K562 (cell line): ENCODE measurements at regions not wholly inside any gene's neighbourhood (a gene's known extent, or its start where the extent isn't known, plus 50 kb on each side); places are given as distances from the start of the nearest gene placed in this dataset.
A peak's percentile ranks its signal among the peaks of the same experiment; 100 is the strongest.

Experiments
- ARNT ChIP-seq, 2 experiments: fragments of 450-650 bp; IDR thresholded peaks; 2 replicates each; pipeline ENCODE4 v1.6.1; 2016; ENCODE audit warnings: mild to moderate bottlenecking in 1 of 2
- CBX3 ChIP-seq, 2 experiments: IDR thresholded peaks; 1 replicate in 1 of 2; 2 replicates in 1 of 2; pipeline ENCODE4 v1.6.1; 2012; ENCODE audit warnings: inconsistent platforms in 2 of 2, low read length in 2 of 2, borderline replicate concordance in 1 of 2, control low read depth in 1 of 2
- MCM2 ChIP-seq: fragments of 450-650 bp; IDR thresholded peaks from 2 replicates; pipeline ENCODE4 v1.6.1; 2017; ENCODE audit warnings: low read depth, mild to moderate bottlenecking
- POLR3A ChIP-seq: IDR thresholded peaks from 2 replicates; pipeline ENCODE4 v1.6.1; 2011; ENCODE audit warnings: borderline replicate concordance, mild to moderate bottlenecking, moderate library complexity; ENCODE audit not compliant: insufficient read length, insufficient read depth; ENCODE audit errors: extremely low read depth
- RCOR1 ChIP-seq, 2 experiments: IDR thresholded peaks; 2 replicates each; pipeline ENCODE4 v1.6.1; 2012; ENCODE audit warnings: low read depth in 2 of 2, low read length in 2 of 2, borderline replicate concordance in 1 of 2, improper control_type of control experiment in 1 of 2
- SMAD3 ChIP-seq: fragments of 450-650 bp; formaldehyde crosslinking; conservative IDR thresholded peaks from 2 replicates; pipeline ENCODE4 v1.4.0; 2020; ENCODE audit warnings: mild to moderate bottlenecking
- SMAD4 ChIP-seq: fragments of 250-450 bp; sonication (Bioruptor Pico); conservative IDR thresholded peaks from 2 replicates; pipeline ENCODE4 v1.8.0; 2021; ENCODE audit warnings: inconsistent platforms, mild to moderate bottlenecking, moderate library complexity
- SMC3 ChIP-seq: conservative IDR thresholded peaks from 2 replicates; pipeline ENCODE4 v1.6.1; 2011; ENCODE audit warnings: low read depth, low read length, improper control_type of control experiment; ENCODE audit not compliant: insufficient read depth
- STAG1 ChIP-seq: sonication (generic); formaldehyde crosslinking; IDR thresholded peaks from 2 replicates; pipeline ENCODE4 v1.5.0; 2020; ENCODE audit warnings: missing genetic modification reagents, borderline replicate concordance
- STAT5B ChIP-seq: fragments of 250-450 bp; sonication (Bioruptor Pico); IDR thresholded peaks from 2 replicates; pipeline ENCODE4 v1.8.0; 2021; ENCODE audit warnings: mild to moderate bottlenecking, inconsistent platforms
- TCF7 ChIP-seq: sonication (generic); IDR thresholded peaks from 2 replicates; pipeline ENCODE4 v1.6.1; 2016; ENCODE audit warnings: antibody characterized with exemption, borderline replicate concordance
- TGIF2 ChIP-seq: sonication (generic); formaldehyde crosslinking; IDR thresholded peaks from 2 replicates; pipeline ENCODE4 v1.8.1; 2022; ENCODE audit warnings: mild to moderate bottlenecking, missing genetic modification reagents, moderate library complexity
- ZFPM2 ChIP-seq: fragments of 250-450 bp; sonication (Bioruptor Pico); IDR thresholded peaks from 2 replicates; pipeline ENCODE4 v1.5.1; 2022; ENCODE audit warnings: mild to moderate bottlenecking
- ZNF274 ChIP-seq: IDR thresholded peaks from 2 replicates; pipeline ENCODE4 v1.6.1; 2011; ENCODE audit warnings: low read depth, mild to moderate bottlenecking, low read length, moderate library complexity, borderline replicate concordance
- TF ChIP-seq, protein P1 (sequence below): fragments of 150-350 bp; conservative IDR thresholded peaks from 2 replicates; pipeline ENCODE4 v1.6.1; 2014; ENCODE audit warnings: low read length
- TF ChIP-seq, protein P2 (sequence below): sonication (generic); formaldehyde crosslinking; IDR thresholded peaks from 2 replicates; pipeline ENCODE4 v1.8.1; 2022; ENCODE audit warnings: missing genetic modification reagents
- TF ChIP-seq, protein P3 (sequence below): sonication (generic); formaldehyde crosslinking; IDR thresholded peaks from 2 replicates; pipeline ENCODE4 v1.5.0; 2020; ENCODE audit warnings: missing genetic modification reagents
- TF ChIP-seq, protein P4 (sequence below), 3 experiments: IDR thresholded peaks in 2 of 3; conservative IDR thresholded peaks in 1 of 3; 2 replicates each; pipeline ENCODE4 v1.5.1; 2011 to 2012; ENCODE audit warnings: low read length in 3 of 3, mild to moderate bottlenecking in 3 of 3, control low read depth in 2 of 3, improper control_type of control experiment in 1 of 3, inconsistent platforms in 1 of 3, low read depth in 1 of 3, mixed read lengths in 1 of 3, moderate library complexity in 1 of 3; ENCODE audit not compliant: insufficient read depth in 2 of 3
- TF ChIP-seq, protein P5 (sequence below): sonication (generic); formaldehyde crosslinking; IDR thresholded peaks from 2 replicates; pipeline ENCODE4 v1.4.0; 2020; ENCODE audit warnings: mild to moderate bottlenecking, missing genetic modification reagents

DNA sequence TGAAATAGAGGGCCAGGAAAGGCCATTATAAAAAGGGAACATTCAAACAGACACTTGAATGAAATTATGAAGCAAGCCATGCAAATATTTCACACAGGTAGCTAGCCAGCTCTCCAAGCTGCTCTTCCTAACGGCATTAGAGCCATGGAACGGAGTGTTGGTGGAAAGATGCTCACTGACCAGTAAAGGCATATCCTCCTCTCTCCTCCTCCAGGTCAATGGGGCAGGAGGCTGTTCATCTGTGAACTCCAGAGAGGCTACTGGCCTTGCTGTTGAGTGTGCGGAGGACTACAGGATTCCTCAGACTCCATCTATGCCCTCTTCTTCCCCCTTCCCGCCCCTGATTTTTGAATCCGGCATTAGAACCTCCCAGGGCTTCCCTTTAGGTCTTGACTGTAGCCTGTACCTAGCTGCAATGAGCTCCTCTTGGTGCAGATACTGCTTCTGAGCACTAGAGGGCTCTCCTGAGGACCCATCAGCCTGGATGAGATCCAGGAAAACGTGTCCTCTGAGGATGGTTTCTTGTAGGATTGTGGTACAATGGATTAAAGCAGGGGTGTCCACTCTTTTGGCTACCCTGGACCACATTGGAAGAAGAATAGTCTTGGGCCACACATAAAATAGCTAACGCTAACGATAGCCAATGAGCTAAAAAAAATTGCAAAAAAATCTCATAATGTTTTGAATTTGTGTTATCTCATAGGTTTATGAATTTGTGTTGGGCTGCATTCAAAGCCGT lies 162.2 kb downstream of the SREK1 start (continued):
- TF ChIP-seq, protein P1, sequence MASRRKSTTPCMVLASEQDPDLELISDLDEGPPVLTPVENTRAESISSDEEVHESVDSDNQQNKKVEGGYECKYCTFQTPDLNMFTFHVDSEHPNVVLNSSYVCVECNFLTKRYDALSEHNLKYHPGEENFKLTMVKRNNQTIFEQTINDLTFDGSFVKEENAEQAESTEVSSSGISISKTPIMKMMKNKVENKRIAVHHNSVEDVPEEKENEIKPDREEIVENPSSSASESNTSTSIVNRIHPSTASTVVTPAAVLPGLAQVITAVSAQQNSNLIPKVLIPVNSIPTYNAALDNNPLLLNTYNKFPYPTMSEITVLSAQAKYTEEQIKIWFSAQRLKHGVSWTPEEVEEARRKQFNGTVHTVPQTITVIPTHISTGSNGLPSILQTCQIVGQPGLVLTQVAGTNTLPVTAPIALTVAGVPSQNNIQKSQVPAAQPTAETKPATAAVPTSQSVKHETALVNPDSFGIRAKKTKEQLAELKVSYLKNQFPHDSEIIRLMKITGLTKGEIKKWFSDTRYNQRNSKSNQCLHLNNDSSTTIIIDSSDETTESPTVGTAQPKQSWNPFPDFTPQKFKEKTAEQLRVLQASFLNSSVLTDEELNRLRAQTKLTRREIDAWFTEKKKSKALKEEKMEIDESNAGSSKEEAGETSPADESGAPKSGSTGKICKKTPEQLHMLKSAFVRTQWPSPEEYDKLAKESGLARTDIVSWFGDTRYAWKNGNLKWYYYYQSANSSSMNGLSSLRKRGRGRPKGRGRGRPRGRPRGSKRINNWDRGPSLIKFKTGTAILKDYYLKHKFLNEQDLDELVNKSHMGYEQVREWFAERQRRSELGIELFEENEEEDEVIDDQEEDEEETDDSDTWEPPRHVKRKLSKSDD, result no peak
- TF ChIP-seq, protein P2, sequence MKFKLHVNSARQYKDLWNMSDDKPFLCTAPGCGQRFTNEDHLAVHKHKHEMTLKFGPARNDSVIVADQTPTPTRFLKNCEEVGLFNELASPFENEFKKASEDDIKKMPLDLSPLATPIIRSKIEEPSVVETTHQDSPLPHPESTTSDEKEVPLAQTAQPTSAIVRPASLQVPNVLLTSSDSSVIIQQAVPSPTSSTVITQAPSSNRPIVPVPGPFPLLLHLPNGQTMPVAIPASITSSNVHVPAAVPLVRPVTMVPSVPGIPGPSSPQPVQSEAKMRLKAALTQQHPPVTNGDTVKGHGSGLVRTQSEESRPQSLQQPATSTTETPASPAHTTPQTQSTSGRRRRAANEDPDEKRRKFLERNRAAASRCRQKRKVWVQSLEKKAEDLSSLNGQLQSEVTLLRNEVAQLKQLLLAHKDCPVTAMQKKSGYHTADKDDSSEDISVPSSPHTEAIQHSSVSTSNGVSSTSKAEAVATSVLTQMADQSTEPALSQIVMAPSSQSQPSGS (CRISPR knock-in tag), result no peak
- TF ChIP-seq, protein P3, sequence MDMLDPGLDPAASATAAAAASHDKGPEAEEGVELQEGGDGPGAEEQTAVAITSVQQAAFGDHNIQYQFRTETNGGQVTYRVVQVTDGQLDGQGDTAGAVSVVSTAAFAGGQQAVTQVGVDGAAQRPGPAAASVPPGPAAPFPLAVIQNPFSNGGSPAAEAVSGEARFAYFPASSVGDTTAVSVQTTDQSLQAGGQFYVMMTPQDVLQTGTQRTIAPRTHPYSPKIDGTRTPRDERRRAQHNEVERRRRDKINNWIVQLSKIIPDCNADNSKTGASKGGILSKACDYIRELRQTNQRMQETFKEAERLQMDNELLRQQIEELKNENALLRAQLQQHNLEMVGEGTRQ (CRISPR knock-in tag), result no peak
- TF ChIP-seq CBX3 (IDR thresholded peaks at IDR 0.05; ENCODE audit: borderline replicate concordance in 1 of 2, low read length in 2 of 2) (no peak), ZNF274 (no peak), ARNT (IDR thresholded peaks at IDR 0.05) (no peak), MCM2 (no peak), ZFPM2 (CRISPR knock-in tag) (no peak), SMC3 (peak; percentile 54), TCF7 (no peak), STAG1 (CRISPR knock-in tag) (0 out of 2 replicates have a peak, but pooled peaks have one; percentile 10), POLR3A (no peak), RCOR1 (IDR thresholded peaks at IDR 0.05; ENCODE audit: borderline replicate concordance in 1 of 2, low read depth in 2 of 2, low read length in 2 of 2) (peak in 1 of 2 experiments; percentile 48; a peak in 1 of 4 replicates), SMAD4 (CRISPR knock-in tag) (no peak), TGIF2 (CRISPR knock-in tag) (no peak), SMAD3 (CRISPR knock-in tag) (no peak), STAT5B (CRISPR knock-in tag) (no peak)
- TF ChIP-seq, protein P4, sequence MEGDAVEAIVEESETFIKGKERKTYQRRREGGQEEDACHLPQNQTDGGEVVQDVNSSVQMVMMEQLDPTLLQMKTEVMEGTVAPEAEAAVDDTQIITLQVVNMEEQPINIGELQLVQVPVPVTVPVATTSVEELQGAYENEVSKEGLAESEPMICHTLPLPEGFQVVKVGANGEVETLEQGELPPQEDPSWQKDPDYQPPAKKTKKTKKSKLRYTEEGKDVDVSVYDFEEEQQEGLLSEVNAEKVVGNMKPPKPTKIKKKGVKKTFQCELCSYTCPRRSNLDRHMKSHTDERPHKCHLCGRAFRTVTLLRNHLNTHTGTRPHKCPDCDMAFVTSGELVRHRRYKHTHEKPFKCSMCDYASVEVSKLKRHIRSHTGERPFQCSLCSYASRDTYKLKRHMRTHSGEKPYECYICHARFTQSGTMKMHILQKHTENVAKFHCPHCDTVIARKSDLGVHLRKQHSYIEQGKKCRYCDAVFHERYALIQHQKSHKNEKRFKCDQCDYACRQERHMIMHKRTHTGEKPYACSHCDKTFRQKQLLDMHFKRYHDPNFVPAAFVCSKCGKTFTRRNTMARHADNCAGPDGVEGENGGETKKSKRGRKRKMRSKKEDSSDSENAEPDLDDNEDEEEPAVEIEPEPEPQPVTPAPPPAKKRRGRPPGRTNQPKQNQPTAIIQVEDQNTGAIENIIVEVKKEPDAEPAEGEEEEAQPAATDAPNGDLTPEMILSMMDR (IDR thresholded peaks at IDR 0.05 in 2 of 3, conservative IDR thresholded peaks at IDR 0.05 in 1 of 3; ENCODE audit: insufficient read depth in 2 of 3, low read depth in 1 of 3, low read length in 3 of 3), result peak; percentile 78 to 82 (median 79)
- TF ChIP-seq, protein P5, sequence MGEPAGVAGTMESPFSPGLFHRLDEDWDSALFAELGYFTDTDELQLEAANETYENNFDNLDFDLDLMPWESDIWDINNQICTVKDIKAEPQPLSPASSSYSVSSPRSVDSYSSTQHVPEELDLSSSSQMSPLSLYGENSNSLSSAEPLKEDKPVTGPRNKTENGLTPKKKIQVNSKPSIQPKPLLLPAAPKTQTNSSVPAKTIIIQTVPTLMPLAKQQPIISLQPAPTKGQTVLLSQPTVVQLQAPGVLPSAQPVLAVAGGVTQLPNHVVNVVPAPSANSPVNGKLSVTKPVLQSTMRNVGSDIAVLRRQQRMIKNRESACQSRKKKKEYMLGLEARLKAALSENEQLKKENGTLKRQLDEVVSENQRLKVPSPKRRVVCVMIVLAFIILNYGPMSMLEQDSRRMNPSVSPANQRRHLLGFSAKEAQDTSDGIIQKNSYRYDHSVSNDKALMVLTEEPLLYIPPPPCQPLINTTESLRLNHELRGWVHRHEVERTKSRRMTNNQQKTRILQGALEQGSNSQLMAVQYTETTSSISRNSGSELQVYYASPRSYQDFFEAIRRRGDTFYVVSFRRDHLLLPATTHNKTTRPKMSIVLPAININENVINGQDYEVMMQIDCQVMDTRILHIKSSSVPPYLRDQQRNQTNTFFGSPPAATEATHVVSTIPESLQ, result no peak
